ENCODE measurements at regions not wholly inside any gene's neighbourhood (a gene's known extent, or its start where the extent isn't known, plus 50 kb on each side); places are given as distances from the start of the nearest gene placed in this dataset.

GRCh38 chr3:8298021-8298954 is 203.3 kb upstream of the LMCD1 start:
- intact Hi-C loops (cut with DNase I) = no loop called here
- H3K4me1 ChIP-seq = no peaks in the 10 kb centered on the region
- no peaks in the 10 kb centered on the region for H3K27me3 ChIP-seq (ENCODE audit: low read depth)
- ATAC-seq = no peak
- H3K9me3 ChIP-seq = no peaks in the 10 kb centered on the region
- no peak for TF ChIP-seq CTCF (IDR thresholded peaks at IDR 0.05)
- no peaks in the 10 kb centered on the region for H3K36me3 ChIP-seq
- H3K4me3 ChIP-seq = no peak overlapping the region
- no peak for DNase-seq
- no peak overlapping the region for H3K27ac ChIP-seq

- Histone ChIP-seq H3K27me3 (ENCODE audit: low read depth) (no peaks in the 10 kb centered on the region), H3K27ac (no peak overlapping the region), H3K36me3 (no peaks in the 10 kb centered on the region), H3K9me3 (no peaks in the 10 kb centered on the region), H3K4me3 (no peak overlapping the region), H3K4me1 (no peaks in the 10 kb centered on the region)
- peak; percentile 68 for TF ChIP-seq CTCF (IDR thresholded peaks at IDR 0.05)
- DNase-seq = no peak
- peak in 1 of 2 donors; percentile 28 for ATAC-seq
- intact Hi-C loops (cut with DNase I) = no loop called here
Measured at GRCh38 chr3:8301977-8302735, 199.5 kb upstream of the LMCD1 start.

- intact Hi-C loops (cut with DNase I) = no loop called here
- Histone ChIP-seq H3K9me3 (no peaks in the 10 kb centered on the region), H3K4me3 (no peak overlapping the region), H3K36me3 (no peaks in the 10 kb centered on the region), H3K4me1 (no peaks in the 10 kb centered on the region), H3K27ac (no peak overlapping the region), H3K27me3 (ENCODE audit: low read depth) (no peaks in the 10 kb centered on the region)
- no peak for TF ChIP-seq CTCF (IDR thresholded peaks at IDR 0.05)
- ATAC-seq (no peak), DNase-seq (no peak)
Measured at GRCh38 chr3:8303466-8303865, 198.2 kb upstream of the LMCD1 start.

GRCh38 chr3:8305371-8305770 is 196.3 kb upstream of the LMCD1 start:
- intact Hi-C loops (cut with DNase I) = no loop called here
- H3K4me1 ChIP-seq = no peaks in the 10 kb centered on the region
- H3K36me3 ChIP-seq = no peaks in the 10 kb centered on the region
- no peaks in the 10 kb centered on the region for H3K27me3 ChIP-seq (ENCODE audit: low read depth)
- no peak for TF ChIP-seq CTCF (IDR thresholded peaks at IDR 0.05)
- no peak for ATAC-seq
- H3K9me3 ChIP-seq = no peaks in the 10 kb centered on the region
- no peak overlapping the region for H3K4me3 ChIP-seq
- H3K27ac ChIP-seq = no peak overlapping the region
- DNase-seq = no peak

GRCh38 chr3:8307545-8308110 is 194.0 kb upstream of the LMCD1 start:
- Histone ChIP-seq H3K4me1 (no peaks in the 10 kb centered on the region), H3K27me3 (ENCODE audit: low read depth) (no peaks in the 10 kb centered on the region), H3K9me3 (no peaks in the 10 kb centered on the region), H3K27ac (no peak overlapping the region), H3K36me3 (no peaks in the 10 kb centered on the region), H3K4me3 (no peak overlapping the region)
- intact Hi-C loops (cut with DNase I) = no loop called here
- ATAC-seq (no peak), DNase-seq (no peak)
- no peak for TF ChIP-seq CTCF (IDR thresholded peaks at IDR 0.05)

All from lower lobe of right lung (tissue), 2 donors.